Stimulated activated CD4-positive, alpha-beta T cell treated with anti-CD3 and anti-CD28 coated beads, Interleukin-1b, Interleukin-23, amount 100 ng/mL, for 48 hours (primary cell): ENCODE measurements at regions not wholly inside any gene's neighbourhood (a gene's known extent, or its start where the extent isn't known, plus 50 kb on each side); places are given as distances from the start of the nearest gene placed in this dataset.
A peak's percentile ranks its signal among the peaks of the same experiment; 100 is the strongest.

ENCODE experiments used
- DNase-seq: peaks from one replicate; pipeline ENCODE4 v3.0.0-alpha.2; 2020

DNA sequence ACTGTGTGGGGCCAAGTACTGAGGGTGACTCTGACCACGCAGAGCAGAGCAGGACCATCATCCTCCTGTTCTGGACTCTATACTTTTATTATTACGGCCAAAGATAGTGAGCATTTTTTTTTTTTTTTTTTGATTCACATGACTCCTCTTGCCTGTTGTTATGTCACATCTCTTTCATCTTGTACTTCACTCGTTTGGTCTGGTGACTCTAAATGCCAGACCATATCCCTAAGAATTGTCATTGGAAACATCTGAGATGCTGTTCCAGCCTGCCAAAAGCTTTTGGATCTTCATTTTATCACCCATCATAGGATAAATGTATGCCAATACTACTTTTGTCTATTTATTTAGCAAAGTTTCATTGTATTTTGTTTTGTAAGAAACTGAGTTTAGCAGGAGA lies 168.2 kb upstream of the RAI14 start:
- no peak for DNase-seq

DNA sequence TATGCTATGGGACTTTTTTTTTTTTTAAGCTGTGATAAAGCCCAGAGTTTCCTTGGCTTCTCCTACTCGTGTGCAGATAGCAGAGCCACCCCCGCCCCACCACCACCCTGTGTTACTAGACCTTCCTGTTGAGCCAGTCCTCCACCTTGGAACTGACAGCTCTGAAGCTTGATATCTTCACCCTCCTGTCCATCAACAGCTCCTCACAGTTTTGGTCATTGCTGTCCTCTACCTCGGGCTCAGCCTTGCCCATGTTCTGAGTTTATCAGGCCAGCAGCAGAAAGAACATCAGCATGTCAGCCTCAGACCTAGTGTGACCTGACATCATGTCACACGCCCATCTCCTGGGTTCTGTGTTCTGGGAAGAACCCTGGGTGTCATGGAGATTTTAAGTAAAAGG lies 167.1 kb upstream of the RAI14 start:
- DNase-seq: no peak

DNA sequence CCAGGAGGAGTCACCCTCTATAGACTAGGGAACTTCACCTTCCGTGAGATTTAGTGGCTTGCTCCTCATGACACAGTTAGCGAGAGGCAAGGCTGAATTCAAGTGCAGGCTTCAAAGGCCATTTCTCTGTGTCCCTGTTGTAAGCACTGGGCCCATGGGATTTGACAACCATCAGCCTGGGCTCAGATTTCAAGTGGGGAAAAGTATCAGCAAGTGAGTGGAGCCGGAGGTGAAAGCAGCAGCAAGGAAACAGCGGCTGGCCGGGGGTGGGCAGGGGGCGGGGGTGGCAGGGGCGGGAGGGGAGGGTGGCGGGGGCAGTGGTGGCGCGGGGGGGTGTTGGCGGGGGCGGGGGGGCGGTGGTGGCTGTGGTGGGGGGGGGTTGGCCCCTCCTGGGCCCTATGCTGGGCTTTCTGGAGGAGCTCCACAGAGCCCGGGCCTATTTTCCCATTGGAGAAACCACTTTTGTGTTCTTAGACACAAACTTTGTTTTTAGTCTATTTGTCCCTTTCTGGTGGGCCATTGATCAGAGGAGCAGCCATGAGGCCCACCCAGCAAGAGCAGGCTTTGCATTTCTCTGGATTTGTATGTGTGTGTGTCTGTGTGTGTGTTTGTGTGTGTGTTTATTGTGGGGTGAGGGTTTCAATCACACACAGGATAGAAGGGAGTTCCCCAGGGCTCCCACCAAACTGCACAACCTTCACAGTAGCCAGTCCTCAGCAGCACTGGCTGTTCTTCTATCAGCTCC lies 165.4 kb upstream of the RAI14 start:
- DNase-seq: no peak

DNA sequence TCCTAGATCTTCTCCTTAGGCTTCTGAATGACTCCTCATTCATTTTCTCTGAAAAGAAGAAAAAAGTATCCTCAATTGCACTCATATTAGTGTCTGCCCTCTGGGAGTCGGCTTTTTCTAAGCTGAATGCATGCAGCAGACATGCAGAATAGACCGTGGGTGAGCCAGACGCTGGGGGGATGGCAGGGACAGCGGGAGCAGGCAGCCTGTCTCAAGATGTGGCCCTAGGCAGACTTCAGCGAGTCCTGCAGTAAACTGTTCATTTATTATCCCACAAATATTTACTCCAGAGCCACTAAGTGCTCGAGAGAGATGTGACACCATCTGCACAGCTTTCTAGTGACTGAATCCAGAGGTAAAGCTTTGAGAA lies 164.9 kb upstream of the RAI14 start:
- DNase-seq: no peak

GRCh38 chr5:34494111-34494755 lies 161.9 kb upstream of the RAI14 start:
- no peak for DNase-seq

DNA sequence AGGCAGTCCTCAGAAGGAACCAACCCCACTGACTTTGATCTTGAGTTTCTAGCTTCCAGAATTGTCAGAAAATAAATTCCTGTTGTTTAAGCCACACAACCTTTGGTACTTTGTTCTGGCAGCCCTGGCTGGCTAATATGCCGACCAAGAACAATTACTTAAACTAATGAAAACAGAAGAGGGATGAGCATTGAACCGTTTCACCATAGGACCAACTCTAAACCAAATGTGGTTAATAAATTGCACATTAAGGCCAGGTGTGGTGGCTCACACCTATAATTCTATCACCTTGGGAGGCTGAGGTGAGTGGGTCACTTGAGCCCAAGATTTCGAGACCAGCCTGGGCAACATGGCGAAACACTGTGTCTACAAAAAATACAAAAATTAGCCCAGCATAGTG lies 160.9 kb upstream of the RAI14 start:
- DNase-seq: no peak

DNA sequence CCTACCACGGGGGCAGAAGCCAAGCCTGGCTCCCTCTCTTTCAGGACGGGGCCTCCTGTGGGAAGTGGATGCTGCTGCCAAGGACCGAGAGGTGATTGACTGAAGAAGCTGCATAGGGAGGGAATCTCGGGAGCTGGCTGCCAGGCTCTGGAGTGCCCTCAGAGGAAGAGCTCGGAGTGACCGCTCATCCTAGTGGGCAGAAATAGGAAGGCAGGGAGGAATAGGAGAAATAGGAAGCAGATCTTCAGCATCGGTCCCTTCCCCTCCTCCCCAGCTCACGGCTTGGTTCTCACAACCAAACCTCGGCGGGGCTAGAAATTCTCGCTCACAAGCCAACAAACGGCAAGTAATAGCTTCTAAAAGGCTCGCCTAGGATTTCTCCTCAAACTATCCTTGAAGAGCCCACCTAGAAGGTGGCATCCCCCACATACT lies 159.9 kb upstream of the RAI14 start:
- DNase-seq: no peak

- no peak for DNase-seq
Measured at GRCh38 chr5:34496701-34497469, 159.2 kb upstream of the RAI14 start.

- DNase-seq: no peak
Measured at GRCh38 chr5:34497470-34497808, 158.7 kb upstream of the RAI14 start.

DNA sequence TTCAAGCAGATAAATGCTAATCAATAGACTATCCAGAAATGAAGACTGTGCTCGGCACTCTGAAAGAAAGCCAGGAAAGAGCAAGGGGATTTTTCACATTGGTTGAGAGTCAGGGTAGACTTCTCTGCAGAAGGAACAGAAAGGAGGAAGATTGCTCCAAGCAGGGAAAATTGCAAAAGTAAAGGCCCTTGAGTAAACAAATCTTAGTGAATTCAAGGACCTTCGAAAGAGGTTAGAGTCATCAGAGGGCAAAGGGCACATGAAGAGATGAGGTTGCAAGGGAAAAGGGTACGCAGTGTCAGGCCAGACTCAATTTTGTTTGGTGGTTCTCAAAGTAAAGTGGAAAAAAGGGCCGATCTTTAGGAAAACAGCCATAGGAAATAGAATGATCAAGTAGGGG lies 157.6 kb upstream of the RAI14 start:
- no peak for DNase-seq

DNA sequence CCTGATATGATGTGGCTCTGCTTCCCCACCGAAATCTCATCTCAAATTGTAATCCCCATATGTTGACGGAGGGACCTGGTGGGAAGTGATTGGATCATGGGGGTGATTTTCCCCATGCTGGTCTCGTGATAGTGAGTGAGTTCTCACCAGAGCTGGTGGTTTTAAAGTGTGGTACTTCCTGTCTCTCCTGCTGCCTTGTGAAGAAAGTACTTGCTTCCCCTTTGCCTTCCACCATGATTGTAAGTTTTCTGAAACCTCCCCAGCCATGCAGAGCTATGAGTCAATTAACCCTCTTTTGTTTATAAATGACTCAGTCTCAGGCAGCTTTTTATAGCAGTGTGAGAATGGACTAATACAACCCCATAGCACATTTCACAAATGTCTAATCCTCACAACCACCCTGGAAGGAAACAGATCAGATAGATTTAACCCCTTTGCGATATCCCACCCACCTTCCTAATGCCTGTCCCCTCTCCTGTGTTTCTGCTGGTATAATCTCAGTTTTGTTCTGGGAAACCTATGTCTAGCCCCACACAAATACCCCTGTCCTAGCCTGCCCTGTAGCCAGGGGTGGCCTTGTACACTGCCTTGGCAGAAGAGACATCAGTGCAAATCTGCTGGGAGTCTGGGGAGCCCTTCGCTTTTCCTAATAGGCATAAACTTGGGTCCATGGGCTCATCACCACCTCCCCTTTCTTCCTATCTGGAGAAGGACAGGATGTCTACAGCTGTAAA lies 157.0 kb upstream of the RAI14 start:
- DNase-seq: peak; percentile 44

- no peak for DNase-seq
Measured at GRCh38 chr5:34500236-34500847, 155.8 kb upstream of the RAI14 start.

- no peak for DNase-seq
Measured at GRCh38 chr5:34501016-34501415, 155.1 kb upstream of the RAI14 start.

GRCh38 chr5:34501840-34502239 lies 154.3 kb upstream of the RAI14 start:
- no peak for DNase-seq

DNA sequence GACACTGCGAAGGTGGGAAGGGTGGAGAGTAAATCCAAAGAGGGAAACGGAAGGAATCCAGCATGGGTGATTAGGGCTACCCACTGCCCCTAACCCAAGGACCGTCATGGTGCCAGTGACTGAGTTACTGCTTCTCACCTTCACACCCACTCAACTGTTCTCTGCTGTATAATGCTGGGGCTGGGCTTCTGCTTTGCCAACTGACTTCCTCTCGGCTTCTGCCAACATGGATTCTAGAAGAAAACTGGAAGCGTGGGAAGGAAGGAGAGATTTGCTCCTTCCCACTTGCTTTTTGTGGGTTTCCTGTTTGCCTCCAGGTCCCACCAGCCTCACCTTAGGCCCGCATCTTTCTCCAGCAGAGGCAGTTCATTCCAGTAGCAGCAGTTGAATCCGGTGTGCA lies 153.5 kb upstream of the RAI14 start:
- no peak for DNase-seq

DNA sequence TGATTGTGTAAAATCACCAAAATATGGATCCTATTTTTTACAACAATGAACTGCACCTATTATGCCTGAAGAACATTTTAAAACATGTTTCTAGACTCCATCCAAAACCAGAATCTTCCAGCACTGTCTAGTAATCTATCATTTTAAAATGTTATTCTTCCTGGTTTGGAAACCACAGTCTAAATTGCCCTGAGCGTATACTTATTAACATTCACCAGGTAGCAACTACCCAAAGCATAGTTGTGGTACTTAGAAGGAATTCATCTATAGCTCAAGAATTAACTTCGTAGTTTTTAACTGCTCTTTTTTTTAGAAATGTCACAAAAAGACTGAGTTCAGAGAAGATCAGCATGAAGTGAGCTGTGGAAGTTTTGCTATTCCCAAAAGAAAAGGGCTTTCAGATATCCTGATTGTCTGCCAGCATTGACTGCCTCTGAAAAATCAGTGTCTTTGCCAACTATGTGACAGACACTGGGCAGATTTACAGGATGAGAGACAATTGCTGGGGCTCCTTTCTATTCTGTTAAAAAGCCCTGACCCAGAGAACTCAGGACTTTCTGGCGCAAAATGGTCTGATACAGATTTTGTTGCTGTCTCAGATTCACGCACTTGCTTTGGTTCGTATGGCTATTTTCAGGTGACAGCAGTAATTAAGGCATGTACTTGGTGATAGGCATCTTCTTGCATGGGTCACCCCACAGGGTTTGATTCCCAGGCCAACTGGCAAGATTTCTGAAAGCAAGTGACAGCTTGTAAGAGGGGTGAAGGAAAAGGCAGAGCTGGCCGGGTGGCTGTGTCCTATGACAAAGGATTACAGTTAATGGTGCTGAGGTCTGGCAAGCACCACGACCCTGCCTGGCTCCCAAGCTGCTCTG lies 152.5 kb upstream of the RAI14 start:
- no peak for DNase-seq

GRCh38 chr5:34504967-34505366 lies 151.2 kb upstream of the RAI14 start:
- no peak for DNase-seq

DNA sequence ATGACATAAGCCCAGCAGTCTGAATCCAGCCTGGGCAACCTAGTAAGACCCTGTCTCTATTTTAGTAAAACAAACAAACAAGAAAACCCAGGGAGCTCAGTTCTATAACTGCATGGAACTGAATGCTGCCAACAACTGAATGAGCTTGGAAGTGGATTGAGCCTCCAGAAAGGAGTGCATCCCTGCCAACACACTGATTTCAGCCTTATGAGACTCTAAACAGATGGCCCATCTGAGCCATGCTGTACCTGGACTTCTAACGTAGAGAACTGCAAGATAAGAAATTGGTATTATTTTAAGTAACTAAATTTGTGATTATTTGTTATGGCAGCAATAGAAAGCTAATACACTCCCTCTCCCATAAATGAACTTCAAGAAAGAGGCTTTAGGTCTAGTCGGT lies 150.4 kb upstream of the RAI14 start:
- no peak for DNase-seq

DNA sequence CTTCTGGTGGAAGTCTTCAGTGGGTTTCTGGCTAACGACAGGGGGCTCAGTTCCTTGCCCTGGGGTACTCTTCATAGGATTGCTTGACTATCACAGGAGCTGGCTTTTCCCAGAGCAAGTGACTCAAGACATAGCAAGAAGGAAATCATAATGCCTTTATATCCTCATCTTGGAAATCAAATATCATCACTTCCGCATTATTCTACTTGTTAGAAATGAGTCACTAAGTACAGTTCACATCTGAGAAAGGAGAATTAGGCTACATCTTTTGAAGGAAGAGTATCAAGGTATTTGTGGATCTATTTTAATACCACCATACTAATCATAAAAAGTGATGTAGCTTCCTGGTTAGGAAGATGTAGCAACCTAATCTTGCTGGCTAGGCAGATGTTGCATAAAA lies 148.2 kb upstream of the RAI14 start:
- no peak for DNase-seq

DNA sequence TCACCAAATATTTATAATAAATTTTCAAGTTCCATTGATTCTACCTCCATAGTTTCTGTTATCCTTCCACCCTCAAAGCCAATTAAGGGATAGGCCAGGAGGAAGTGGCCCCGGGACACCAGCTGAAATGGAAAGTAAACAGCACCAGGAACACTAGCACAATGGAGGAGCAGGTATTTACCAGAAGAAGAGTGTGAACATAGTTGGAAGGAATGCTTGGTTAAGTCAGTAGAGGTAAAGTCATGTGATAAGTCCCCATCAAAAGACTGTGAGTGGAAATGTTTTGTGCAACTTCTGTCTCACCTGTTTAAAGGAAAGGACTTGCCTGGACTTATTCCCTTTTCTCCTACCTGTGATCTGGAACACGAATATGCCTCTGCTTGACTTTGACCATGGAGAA lies 146.7 kb upstream of the RAI14 start:
- no peak for DNase-seq

DNA sequence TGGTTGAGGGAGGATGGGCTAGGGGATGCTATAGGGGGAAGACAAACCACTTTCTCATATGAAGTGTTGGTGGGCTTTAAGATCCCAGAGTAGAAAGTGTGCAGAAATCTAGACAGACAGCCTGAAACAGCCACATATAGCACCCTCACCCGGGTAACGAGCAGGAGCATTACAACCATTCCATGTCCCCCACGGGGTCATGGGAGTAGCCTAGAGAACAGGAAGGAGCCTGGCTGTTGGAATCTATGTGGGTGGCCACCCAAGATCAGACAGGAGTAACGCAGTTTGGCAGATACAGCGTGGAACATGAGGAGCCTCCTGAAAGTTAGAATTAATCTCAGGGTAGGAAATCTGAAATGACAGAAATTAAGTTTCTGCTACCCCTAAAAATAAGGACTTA lies 146.1 kb upstream of the RAI14 start:
- no peak for DNase-seq

DNA sequence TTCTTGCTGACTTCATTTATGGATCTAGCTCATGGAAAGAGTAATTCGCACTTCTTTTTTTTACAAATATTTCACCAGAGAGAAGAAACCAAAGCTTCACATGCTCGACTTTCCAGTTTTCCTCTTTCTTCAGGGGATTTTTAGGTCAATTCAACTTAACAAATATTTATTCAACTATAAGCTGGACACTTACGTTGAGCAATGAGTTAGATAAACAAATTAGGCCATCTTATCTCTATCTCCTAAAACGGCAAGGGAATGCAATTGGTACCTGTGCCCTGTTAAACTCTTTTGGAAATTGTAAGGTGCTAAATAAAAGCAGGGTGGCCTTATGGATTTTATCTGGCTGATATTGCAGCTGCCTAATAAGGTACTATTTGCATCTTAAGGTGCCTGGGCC lies 145.1 kb upstream of the RAI14 start:
- DNase-seq: no peak
